ENCODE measurements at regions not wholly inside any gene's neighbourhood (a gene's known extent, or its start where the extent isn't known, plus 50 kb on each side); places are given as distances from the start of the nearest gene placed in this dataset.

DNA sequence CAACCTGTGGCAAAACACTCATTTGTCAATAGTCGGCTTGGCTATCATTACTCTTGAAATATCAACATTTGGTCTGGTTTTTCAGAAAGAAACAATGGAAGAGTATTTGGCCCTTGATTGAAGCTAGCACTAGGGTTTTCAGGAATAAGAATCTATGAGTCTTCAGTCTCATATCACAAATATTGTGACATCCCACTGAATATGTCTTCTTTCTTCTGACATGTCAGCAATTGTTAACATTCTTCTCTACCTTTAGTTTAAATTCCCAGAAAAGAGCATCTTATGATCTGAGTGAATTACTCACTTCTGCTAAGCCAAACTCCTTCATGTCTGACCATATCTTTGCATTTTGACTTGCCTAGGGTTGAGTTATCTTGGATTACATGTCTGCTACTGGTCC is 435.2 kb upstream of the SEMA3D start:
- Histone ChIP-seq H3K27ac (no peak overlapping the region), H3K4me1 (no peaks in the 10 kb centered on the region), H3K27me3 (no peaks in the 10 kb centered on the region), H3K36me3 (no peaks in the 10 kb centered on the region), H3K4me3 (no peak overlapping the region), H3K9me3 (no peaks in the 10 kb centered on the region)
- 35 to 56% methylated on average over 1 of the region's 1 CpG for WGBS, 2 donors
- no peak for TF ChIP-seq POLR2A (IDR thresholded peaks at IDR 0.05)
- TF ChIP-seq, protein P1, sequence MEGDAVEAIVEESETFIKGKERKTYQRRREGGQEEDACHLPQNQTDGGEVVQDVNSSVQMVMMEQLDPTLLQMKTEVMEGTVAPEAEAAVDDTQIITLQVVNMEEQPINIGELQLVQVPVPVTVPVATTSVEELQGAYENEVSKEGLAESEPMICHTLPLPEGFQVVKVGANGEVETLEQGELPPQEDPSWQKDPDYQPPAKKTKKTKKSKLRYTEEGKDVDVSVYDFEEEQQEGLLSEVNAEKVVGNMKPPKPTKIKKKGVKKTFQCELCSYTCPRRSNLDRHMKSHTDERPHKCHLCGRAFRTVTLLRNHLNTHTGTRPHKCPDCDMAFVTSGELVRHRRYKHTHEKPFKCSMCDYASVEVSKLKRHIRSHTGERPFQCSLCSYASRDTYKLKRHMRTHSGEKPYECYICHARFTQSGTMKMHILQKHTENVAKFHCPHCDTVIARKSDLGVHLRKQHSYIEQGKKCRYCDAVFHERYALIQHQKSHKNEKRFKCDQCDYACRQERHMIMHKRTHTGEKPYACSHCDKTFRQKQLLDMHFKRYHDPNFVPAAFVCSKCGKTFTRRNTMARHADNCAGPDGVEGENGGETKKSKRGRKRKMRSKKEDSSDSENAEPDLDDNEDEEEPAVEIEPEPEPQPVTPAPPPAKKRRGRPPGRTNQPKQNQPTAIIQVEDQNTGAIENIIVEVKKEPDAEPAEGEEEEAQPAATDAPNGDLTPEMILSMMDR (IDR thresholded peaks at IDR 0.05), result no peak
- intact Hi-C loops (cut with DNase I), result no loop called here
- no peak for DNase-seq

DNA sequence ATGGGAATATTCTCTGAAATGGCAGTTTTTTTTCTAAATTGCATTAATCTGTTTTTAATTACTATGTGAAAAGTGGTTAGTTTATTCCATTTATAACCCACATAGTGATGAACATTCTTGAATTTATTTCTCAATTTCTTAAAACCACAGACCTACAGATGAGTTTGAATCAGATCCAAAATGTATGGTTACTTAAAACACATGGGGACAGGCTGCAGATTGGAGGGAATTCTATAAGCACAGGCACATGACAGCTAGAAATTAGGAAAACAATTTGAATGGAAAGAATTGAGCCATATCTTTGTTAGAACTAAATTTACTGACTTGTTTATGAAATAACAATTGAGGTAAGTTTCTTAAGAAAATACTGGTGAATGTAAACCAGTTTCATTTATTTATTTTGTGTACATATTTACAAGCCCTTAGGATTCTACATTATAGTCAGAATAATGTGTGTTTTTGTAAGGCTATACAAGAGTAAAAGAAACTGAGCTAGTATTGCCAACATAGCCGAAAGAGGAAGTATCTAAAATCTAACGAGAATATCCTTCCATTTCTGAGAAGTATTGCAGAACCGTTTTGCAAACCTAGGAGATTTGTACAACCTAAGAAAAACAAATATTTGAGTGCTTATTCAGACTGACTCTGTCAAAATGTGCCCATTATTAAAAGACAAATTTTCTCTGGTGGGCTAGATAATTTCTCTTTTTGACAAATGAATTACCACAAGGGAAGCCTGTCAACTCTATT is 434.3 kb upstream of the SEMA3D start:
- intact Hi-C loops (cut with DNase I), result no loop called here
- H3K27ac ChIP-seq, result no peak overlapping the region
- 27 to 30% methylated on average over 3 of the region's 3 CpGs for WGBS, 2 donors
- TF ChIP-seq, protein P1 (IDR thresholded peaks at IDR 0.05), result no peak
- TF ChIP-seq POLR2A (IDR thresholded peaks at IDR 0.05), result no peak
- no peaks in the 10 kb centered on the region for H3K36me3 ChIP-seq
- no peak for DNase-seq
- no peaks in the 10 kb centered on the region for H3K4me1 ChIP-seq
- H3K9me3 ChIP-seq, result no peaks in the 10 kb centered on the region
- H3K4me3 ChIP-seq, result no peak overlapping the region
- no peaks in the 10 kb centered on the region for H3K27me3 ChIP-seq

GRCh38 chr7:85619236-85619635 is 432.4 kb upstream of the SEMA3D start:
- no peak overlapping the region for H3K4me3 ChIP-seq
- no peaks in the 10 kb centered on the region for H3K4me1 ChIP-seq
- TF ChIP-seq, protein P1 (IDR thresholded peaks at IDR 0.05), result no peak
- TF ChIP-seq POLR2A (IDR thresholded peaks at IDR 0.05), result no peak
- H3K27ac ChIP-seq, result no peak overlapping the region
- DNase-seq, result no peak
- H3K36me3 ChIP-seq, result no peaks in the 10 kb centered on the region
- H3K27me3 ChIP-seq, result no peaks in the 10 kb centered on the region
- WGBS, 2 donors, result 57 to 91% methylated on average over 1 of the region's 1 CpG
- peaks cover 0 to 7% (median 0%) of the 10 kb centered on the region in 3 donors for H3K9me3 ChIP-seq
- intact Hi-C loops (cut with DNase I), result no loop called here

DNA sequence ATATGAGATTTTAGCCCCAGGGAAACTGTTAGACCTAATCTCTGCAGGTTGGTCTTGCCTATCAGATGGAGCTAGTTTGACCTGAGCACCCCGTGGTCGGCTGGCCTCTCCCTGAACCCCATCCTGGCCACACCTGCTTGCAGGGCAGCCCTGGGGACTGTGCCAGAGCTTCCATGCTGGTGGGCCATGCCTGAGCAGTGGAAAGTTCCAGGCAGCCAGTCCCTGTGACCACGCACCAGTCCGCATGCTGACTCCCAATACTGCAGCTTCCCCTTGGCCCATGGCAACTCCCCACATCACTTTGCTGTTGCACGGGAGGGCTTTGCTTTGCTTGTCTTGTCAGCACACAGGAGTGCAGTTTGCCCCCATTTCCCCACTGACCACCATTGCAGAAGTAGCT is 427.8 kb upstream of the SEMA3D start:
- Histone ChIP-seq H3K4me3 (no peak overlapping the region), H3K27ac (no peak overlapping the region), H3K4me1 (no peaks in the 10 kb centered on the region), H3K36me3 (no peaks in the 10 kb centered on the region), H3K9me3 (peaks cover 0 to 7% (median 0%) of the 10 kb centered on the region in 3 donors), H3K27me3 (no peaks in the 10 kb centered on the region)
- TF ChIP-seq POLR2A (IDR thresholded peaks at IDR 0.05), result no peak
- TF ChIP-seq, protein P1 (IDR thresholded peaks at IDR 0.05), result no peak
- no peak for DNase-seq
- WGBS, 2 donors, result 85% methylated on average over 3 to 4 of the region's 5 CpGs
- intact Hi-C loops (cut with DNase I), result no loop called here

DNA sequence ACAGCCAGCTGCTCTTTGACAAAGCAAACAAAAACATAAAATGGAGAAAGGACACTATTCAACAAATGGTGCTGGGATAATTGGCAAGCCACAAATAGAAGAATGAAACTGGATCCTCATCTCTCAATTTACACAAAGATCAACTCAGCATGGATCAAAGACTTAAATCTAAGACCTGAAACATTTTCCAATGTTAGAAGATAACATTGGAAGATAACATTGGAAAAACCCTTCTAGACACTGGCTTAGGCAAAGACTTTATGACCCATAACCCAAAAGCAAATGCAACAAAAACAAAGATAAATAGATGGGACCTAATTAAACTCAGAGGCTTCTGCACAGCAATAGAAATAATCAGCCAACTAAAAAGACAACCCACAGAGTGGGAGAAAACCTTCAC is 425.7 kb upstream of the SEMA3D start:
- H3K27ac ChIP-seq, result no peak overlapping the region
- H3K27me3 ChIP-seq, result no peaks in the 10 kb centered on the region
- no peaks in the 10 kb centered on the region for H3K4me1 ChIP-seq
- no peak overlapping the region for H3K4me3 ChIP-seq
- TF ChIP-seq, protein P1 (IDR thresholded peaks at IDR 0.05), result no peak
- TF ChIP-seq POLR2A (IDR thresholded peaks at IDR 0.05), result no peak
- peaks cover 0 to 7% (median 0%) of the 10 kb centered on the region in 3 donors for H3K9me3 ChIP-seq
- H3K36me3 ChIP-seq, result no peaks in the 10 kb centered on the region
- DNase-seq, result no peak
- intact Hi-C loops (cut with DNase I), result no loop called here

Measured in esophagus squamous epithelium (tissue), 5 donors.